GM13976 (cell line): ENCODE measurements at regions not wholly inside any gene's neighbourhood (a gene's known extent, or its start where the extent isn't known, plus 50 kb on each side); places are given as distances from the start of the nearest gene placed in this dataset.

ENCODE experiments used
- DNase-seq: peaks from one replicate; pipeline ENCODE4 v3.0.0; 2012; ENCODE audit warnings: low spot score
- in situ Hi-C: fragments of 300-500 bp; cut with MboI; formaldehyde crosslinking; loops from one replicate; pipeline ENCODE4 v1.12.0; 2022; ENCODE audit warnings: low sequenced_read_pairs, mixed read lengths, inconsistent platforms; ENCODE audit not compliant: unreplicated experiment
- TF ChIP-seq, protein P1 (sequence below): IDR thresholded peaks from 2 replicates; pipeline ENCODE4 v1.5.1; 2012; ENCODE audit warnings: borderline replicate concordance, mild to moderate bottlenecking; ENCODE audit not compliant: insufficient read depth; ENCODE audit errors: extremely low read depth, missing control alignments, control extremely low read depth

DNA sequence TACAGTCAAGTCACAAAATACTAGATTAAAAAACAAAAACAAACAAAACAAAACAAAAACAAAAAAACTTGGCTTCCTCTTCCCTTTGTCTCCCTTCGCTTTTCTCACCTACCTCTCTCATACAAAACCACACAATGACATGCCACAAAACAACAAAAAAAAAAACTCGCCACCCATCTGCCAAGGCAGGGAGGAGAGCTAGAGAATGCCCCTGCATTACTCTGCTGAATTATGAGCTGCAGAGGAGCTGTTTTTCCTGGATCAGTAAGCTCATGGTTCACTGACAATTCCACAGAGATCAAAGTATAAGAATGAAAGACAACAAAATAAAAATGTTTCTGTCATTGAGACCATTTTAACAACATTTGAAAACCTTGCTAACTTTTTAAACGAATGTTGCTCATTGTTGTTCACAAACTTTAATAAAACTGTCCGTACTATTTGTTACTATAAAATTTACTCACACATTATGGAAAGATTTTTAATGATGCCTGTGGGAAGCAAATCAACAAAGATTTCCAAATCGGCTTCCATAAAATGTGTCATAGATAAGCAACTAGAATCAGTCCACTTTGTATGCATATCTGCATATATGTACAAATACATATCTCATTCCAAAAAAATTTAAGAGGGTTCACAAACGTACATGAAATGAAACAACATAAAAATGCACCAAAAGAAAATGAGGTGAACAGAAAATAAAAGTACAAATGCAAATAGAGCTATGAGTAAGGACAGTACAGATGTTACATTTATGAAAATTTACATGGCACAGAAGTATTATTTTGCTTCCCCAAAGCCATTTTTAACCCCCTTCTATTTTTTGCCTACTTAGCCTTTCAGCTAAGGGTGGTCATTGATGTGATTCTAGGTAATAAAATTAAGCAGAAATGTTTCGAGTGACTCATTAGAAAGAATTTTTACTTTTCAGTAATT lies 252.4 kb upstream of the FAT4 start:
- no peak for DNase-seq
- TF ChIP-seq, protein P1, sequence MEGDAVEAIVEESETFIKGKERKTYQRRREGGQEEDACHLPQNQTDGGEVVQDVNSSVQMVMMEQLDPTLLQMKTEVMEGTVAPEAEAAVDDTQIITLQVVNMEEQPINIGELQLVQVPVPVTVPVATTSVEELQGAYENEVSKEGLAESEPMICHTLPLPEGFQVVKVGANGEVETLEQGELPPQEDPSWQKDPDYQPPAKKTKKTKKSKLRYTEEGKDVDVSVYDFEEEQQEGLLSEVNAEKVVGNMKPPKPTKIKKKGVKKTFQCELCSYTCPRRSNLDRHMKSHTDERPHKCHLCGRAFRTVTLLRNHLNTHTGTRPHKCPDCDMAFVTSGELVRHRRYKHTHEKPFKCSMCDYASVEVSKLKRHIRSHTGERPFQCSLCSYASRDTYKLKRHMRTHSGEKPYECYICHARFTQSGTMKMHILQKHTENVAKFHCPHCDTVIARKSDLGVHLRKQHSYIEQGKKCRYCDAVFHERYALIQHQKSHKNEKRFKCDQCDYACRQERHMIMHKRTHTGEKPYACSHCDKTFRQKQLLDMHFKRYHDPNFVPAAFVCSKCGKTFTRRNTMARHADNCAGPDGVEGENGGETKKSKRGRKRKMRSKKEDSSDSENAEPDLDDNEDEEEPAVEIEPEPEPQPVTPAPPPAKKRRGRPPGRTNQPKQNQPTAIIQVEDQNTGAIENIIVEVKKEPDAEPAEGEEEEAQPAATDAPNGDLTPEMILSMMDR, result no peak
- in situ Hi-C loops, result no loop called here

DNA sequence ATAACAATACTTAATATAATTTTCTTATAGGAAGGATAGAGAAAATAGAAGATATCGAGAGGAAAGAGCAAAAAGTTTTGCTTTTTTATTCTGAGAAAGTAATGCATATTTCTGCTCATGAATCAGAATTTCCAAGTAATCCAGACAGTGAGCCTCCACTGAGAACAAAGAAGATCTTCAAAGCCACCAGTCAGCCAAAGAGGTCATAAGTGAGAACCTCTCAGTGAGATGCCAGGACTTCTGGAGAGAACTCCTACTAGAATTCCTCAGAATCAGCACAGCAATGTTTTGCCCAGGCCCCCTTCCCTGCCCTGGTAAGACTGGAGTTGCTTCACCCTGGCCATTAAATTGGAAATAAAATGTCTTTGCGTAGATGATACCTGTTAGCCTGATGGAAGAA lies 254.4 kb upstream of the FAT4 start:
- no peak for DNase-seq
- in situ Hi-C loops, result no loop called here
- TF ChIP-seq, protein P1, result no peak

DNA sequence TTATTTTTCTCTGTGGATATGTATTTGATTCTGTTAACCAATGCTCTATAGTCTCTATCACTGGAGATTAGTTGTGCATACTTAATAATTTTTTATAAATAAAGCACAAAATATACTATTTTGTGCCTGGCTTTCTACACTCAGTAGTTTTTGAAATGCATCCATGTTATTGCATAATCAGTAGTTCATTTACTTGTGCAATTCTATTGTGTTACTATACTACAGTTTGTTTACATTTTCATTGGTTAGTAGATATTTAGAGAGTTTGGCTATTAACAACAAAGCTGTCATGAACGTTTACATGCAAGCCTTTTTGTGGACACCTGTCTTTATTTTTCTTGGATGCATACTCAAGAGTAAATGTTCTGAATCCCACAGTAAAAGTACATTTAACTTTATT lies 265.0 kb upstream of the FAT4 start:
- no peak for DNase-seq
- TF ChIP-seq, protein P1, result no peak
- in situ Hi-C loops, result no loop called here

DNA sequence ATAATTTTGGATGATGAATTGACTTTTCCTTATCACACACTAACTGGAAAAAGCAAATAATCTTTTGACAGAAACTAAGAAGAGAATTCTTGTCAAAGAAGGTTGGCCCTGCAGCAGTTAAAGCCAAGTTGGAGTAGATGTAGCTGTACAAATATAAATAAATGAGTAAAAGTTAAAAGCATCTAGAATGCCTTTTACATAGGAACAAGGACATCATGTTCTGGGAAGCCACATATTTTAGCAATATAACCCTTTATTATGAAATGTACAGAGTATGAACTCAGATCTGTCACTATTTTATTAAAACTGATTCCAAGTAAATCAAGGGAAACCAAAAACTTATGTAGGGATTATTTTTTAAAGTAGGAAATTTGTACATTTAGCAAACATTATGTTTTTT lies 269.4 kb upstream of the FAT4 start:
- DNase-seq, result no peak
- in situ Hi-C loops, result no loop called here

DNA sequence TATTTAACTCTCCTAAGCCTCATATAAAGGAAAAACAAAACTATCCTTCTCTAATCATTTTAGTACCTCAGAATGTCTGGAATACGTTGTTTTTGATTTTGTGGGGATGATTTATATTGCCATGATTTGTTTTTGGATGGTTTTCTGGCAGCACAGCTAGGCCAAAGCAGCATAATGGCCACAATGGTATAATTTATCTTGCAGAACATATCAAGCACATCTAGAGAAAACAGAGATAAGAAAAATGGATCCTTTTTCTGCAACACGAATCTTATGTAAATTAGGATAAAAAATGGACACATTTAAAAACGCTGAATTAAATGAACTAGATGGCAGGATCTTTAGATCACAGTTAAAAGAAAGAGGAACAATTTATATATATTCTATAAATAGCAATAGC lies 269.9 kb upstream of the FAT4 start:
- no peak for DNase-seq
- TF ChIP-seq, protein P1, result no peak
- in situ Hi-C loops, result no loop called here

More for the DNA sequence above, 269.4 kb upstream of the FAT4 start:
- TF ChIP-seq, protein P1, result no peak

DNA sequence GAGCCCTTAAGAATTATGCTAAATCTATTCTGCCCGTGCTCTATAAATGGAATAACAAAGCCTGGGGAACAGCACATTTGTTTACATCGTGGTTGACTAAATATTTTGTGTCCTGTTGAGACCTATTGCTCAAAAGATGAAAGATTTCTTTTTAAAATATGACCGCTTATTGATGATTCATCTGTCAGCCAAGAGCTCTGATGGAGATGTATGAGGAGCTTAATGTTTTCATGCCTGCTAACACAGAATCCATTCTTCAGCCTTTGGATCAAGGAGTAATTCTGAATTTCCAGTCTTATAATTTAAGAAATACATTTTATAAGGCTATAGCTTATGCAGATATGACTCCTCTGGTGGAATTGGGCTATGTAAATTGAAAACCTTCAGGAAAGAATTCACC lies 271.3 kb upstream of the FAT4 start:
- in situ Hi-C loops, result no loop called here
- TF ChIP-seq, protein P1, result no peak
- no peak for DNase-seq
